Neural cell (in vitro differentiated cells): ENCODE measurements at regions not wholly inside any gene's neighbourhood (a gene's known extent, or its start where the extent isn't known, plus 50 kb on each side); places are given as distances from the start of the nearest gene placed in this dataset.

Experiments used
- H2AFZ ChIP-seq: fragments of 200-600, 300-800 bp; sonication (generic), shearing (Covaris generic); 2 replicates; pipeline ENCODE4 v1.6.0; 2014; ENCODE audit warnings: low read depth, mild to moderate bottlenecking, antibody characterized with exemption, low read length, moderate library complexity
- H3F3A ChIP-seq: fragments of 200-600 bp; shearing (Covaris generic); 2 replicates; pipeline ENCODE4 v1.6.1; 2016; ENCODE audit warnings: mild to moderate bottlenecking, moderate library complexity, mixed read lengths, antibody characterized with exemption, low read length; ENCODE audit not compliant: insufficient read depth, poor library complexity, severe bottlenecking
- H3K27ac ChIP-seq: fragments of 200-600, 300-800 bp; sonication (generic), shearing (Covaris generic); 2 replicates; pipeline ENCODE4 v1.5.1; 2014; ENCODE audit warnings: mild to moderate bottlenecking, low read length, moderate library complexity
- H3K27me3 ChIP-seq: fragments of 300-800, 200-600 bp; sonication (generic), shearing (Covaris generic); 2 replicates; pipeline ENCODE4 v1.6.0; 2014; ENCODE audit warnings: mild to moderate bottlenecking, low read depth, low read length, moderate library complexity; ENCODE audit not compliant: insufficient read depth
- H3K36me3 ChIP-seq: fragments of 300-800, 200-600 bp; sonication (generic), shearing (Covaris generic); 2 replicates; pipeline ENCODE4 v1.5.1; 2014; ENCODE audit warnings: mild to moderate bottlenecking, antibody characterized with exemption, low read length, moderate library complexity; ENCODE audit not compliant: insufficient read depth
- H3K4me2 ChIP-seq: fragments of 300-800, 200-600 bp; sonication (generic), shearing (Covaris generic); 2 replicates; pipeline ENCODE4 v1.6.0; 2014; ENCODE audit warnings: mild to moderate bottlenecking, low read length
- H3K4me3 ChIP-seq: fragments of 300-800, 200-600 bp; sonication (generic), shearing (Covaris generic); 2 replicates; pipeline ENCODE4 v1.5.1; 2014; ENCODE audit warnings: mild to moderate bottlenecking, low read length, moderate library complexity
- H3K79me2 ChIP-seq: fragments of 200-600 bp; shearing (Covaris generic); replicated peaks from 2 replicates; pipeline ENCODE4 v1.6.0; 2014; ENCODE audit warnings: mild to moderate bottlenecking, low read length, moderate library complexity; ENCODE audit not compliant: insufficient read depth
- H3K9ac ChIP-seq: fragments of 300-800, 200-600 bp; sonication (generic), shearing (Covaris generic); 2 replicates; pipeline ENCODE4 v1.6.1; 2016; ENCODE audit warnings: mild to moderate bottlenecking, low read length, mixed read lengths
- H3K9me2 ChIP-seq: fragments of 200-600 bp; shearing (Covaris generic); 2 replicates; pipeline ENCODE4 v1.6.1; 2016; ENCODE audit warnings: mild to moderate bottlenecking, low read length, mixed read lengths; ENCODE audit not compliant: insufficient read depth
- H3K9me3 ChIP-seq: fragments of 200-600, 300-800 bp; sonication (generic), shearing (Covaris generic); 2 replicates; pipeline ENCODE4 v1.6.1; 2016; ENCODE audit warnings: mild to moderate bottlenecking, mixed run types, low read length, moderate library complexity, mixed read lengths
- H4K20me1 ChIP-seq: fragments of 200-600 bp; shearing (Covaris generic); 2 replicates; pipeline ENCODE4 v1.6.1; 2016; ENCODE audit warnings: mild to moderate bottlenecking, mixed run types; ENCODE audit not compliant: insufficient read depth
- CTCF ChIP-seq: fragments of 450-650 bp; IDR thresholded peaks from 2 replicates; pipeline ENCODE4 v1.5.1; 2014; ENCODE audit warnings: antibody characterized with exemption, mild to moderate bottlenecking, moderate library complexity; ENCODE audit not compliant: poor library complexity, severe bottlenecking
- EP300 ChIP-seq: fragments of 450-650 bp; conservative IDR thresholded peaks from 2 replicates; pipeline ENCODE4 v1.6.1; 2014; ENCODE audit warnings: antibody characterized with exemption, mild to moderate bottlenecking, moderate library complexity; ENCODE audit not compliant: poor library complexity, severe bottlenecking
- EZH2 ChIP-seq: fragments of 200-600, 300-800 bp; shearing (Covaris generic), sonication (generic); IDR thresholded peaks from 2 replicates; pipeline ENCODE4 v1.6.1; 2014; ENCODE audit warnings: antibody characterized with exemption, low read length, borderline replicate concordance, mild to moderate bottlenecking; ENCODE audit not compliant: insufficient read depth, poor library complexity, severe bottlenecking
- MXI1 ChIP-seq: fragments of 450-650 bp; conservative IDR thresholded peaks from 2 replicates; pipeline ENCODE4 v1.6.1; 2014; ENCODE audit warnings: antibody characterized with exemption, mild to moderate bottlenecking; ENCODE audit not compliant: poor library complexity, severe bottlenecking
- POLR2AphosphoS5 ChIP-seq: IDR thresholded peaks from 2 replicates; pipeline ENCODE4 v1.6.1; 2012
- RAD21 ChIP-seq: fragments of 450-650 bp; conservative IDR thresholded peaks from 2 replicates; pipeline ENCODE4 v1.6.1; 2014; ENCODE audit warnings: antibody characterized with exemption, mild to moderate bottlenecking, moderate library complexity
- REST ChIP-seq: IDR thresholded peaks from 2 replicates; pipeline ENCODE4 v1.6.1; 2012; ENCODE audit warnings: borderline replicate concordance
- SMC3 ChIP-seq: fragments of 450-650 bp; conservative IDR thresholded peaks from 2 replicates; pipeline ENCODE4 v1.6.1; 2014; ENCODE audit warnings: antibody characterized with exemption, mild to moderate bottlenecking, moderate library complexity; ENCODE audit not compliant: poor library complexity
- TAF1 ChIP-seq: IDR thresholded peaks from 2 replicates; pipeline ENCODE4 v1.6.1; 2012; ENCODE audit warnings: low read depth

- Histone ChIP-seq H3F3A (no peaks in the 10 kb centered on the region), H3K27ac (no peak overlapping the region), H2AFZ (no peak overlapping the region), H3K4me3 (no peak overlapping the region), H3K36me3 (no peaks in the 10 kb centered on the region), H3K9ac (no peak overlapping the region), H3K79me2 (no peaks in the 10 kb centered on the region), H3K4me2 (no peak overlapping the region), H3K9me2 (no peaks in the 10 kb centered on the region), H3K27me3 (no peaks in the 10 kb centered on the region), H4K20me1 (no peaks in the 10 kb centered on the region), H3K9me3 (no peaks in the 10 kb centered on the region)
- TF ChIP-seq CTCF (no peak), MXI1 (no peak), REST (no peak), EP300 (no peak), SMC3 (no peak), RAD21 (no peak), TAF1 (no peak), EZH2 (no peak), POLR2AphosphoS5 (no peak)
Measured at GRCh38 chr15:94991718-94992117, 760.4 kb downstream of the MCTP2 start.

GRCh38 chr15:95009635-95010034 is 778.3 kb downstream of the MCTP2 start:
- H3K4me3 ChIP-seq = no peak overlapping the region
- H3K4me2 ChIP-seq = no peak overlapping the region
- H3F3A ChIP-seq = no peaks in the 10 kb centered on the region
- no peaks in the 10 kb centered on the region for H4K20me1 ChIP-seq
- H3K36me3 ChIP-seq = no peaks in the 10 kb centered on the region
- TF ChIP-seq EZH2 (no peak), RAD21 (no peak), TAF1 (no peak)
- H3K9me2 ChIP-seq = no peaks in the 10 kb centered on the region
- no peaks in the 10 kb centered on the region for H3K79me2 ChIP-seq
- H3K9me3 ChIP-seq = no peaks in the 10 kb centered on the region
- no peaks in the 10 kb centered on the region for H3K27me3 ChIP-seq
- H2AFZ ChIP-seq = no peak overlapping the region
- no peak overlapping the region for H3K9ac ChIP-seq
- no peak overlapping the region for H3K27ac ChIP-seq

GRCh38 chr15:95013381-95013780 is 782.0 kb downstream of the MCTP2 start:
- H3K27me3 ChIP-seq = no peaks in the 10 kb centered on the region
- no peak overlapping the region for H3K4me3 ChIP-seq
- no peaks in the 10 kb centered on the region for H3K9me3 ChIP-seq
- no peak for TF ChIP-seq RAD21
- no peak for TF ChIP-seq EZH2
- TF ChIP-seq POLR2AphosphoS5 = no peak
- no peak for TF ChIP-seq TAF1
- TF ChIP-seq MXI1 = no peak
- TF ChIP-seq SMC3 = no peak
- TF ChIP-seq CTCF = no peak
- TF ChIP-seq EP300 = no peak
- no peak for TF ChIP-seq REST
- H3K4me2 ChIP-seq = no peak overlapping the region
- no peaks in the 10 kb centered on the region for H4K20me1 ChIP-seq
- H3K79me2 ChIP-seq = no peaks in the 10 kb centered on the region
- no peaks in the 10 kb centered on the region for H3F3A ChIP-seq
- no peak overlapping the region for H3K9ac ChIP-seq
- no peaks in the 10 kb centered on the region for H3K36me3 ChIP-seq
- no peak overlapping the region for H2AFZ ChIP-seq
- no peaks in the 10 kb centered on the region for H3K9me2 ChIP-seq
- H3K27ac ChIP-seq = no peak overlapping the region
